Stromal cell of bone marrow (primary cell): ENCODE measurements at regions not wholly inside any gene's neighbourhood (a gene's known extent, or its start where the extent isn't known, plus 50 kb on each side); places are given as distances from the start of the nearest gene placed in this dataset.

ENCODE experiments used
- DNase-seq: peaks from one replicate; pipeline ENCODE4 v3.0.0-alpha.2; 2012; ENCODE audit warnings: low read depth

- no peak for DNase-seq
Observed at GRCh38 chr18:51824746-51825145, 515.3 kb upstream of the DCC start.

DNA sequence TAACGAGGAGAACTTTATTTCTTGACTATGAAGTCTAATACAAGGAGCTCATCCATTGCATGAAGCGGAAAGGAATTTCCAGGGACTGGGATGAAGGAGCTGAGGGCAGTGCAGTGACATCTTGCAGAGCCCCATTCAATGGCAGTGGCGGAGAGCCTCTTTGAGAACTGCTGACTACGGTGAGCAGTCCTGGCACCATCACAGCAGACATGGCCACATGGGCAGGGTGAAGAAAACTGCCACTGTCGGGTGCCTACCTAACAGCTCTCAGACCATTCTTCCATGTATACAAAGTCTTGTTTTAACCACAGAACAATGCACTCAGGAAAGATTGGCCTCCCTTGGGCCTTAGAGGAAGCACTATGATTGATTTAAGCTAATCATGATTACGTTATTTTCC is 506.1 kb upstream of the DCC start:
- no peak for DNase-seq

GRCh38 chr18:51848702-51849101 is 491.3 kb upstream of the DCC start:
- no peak for DNase-seq

DNA sequence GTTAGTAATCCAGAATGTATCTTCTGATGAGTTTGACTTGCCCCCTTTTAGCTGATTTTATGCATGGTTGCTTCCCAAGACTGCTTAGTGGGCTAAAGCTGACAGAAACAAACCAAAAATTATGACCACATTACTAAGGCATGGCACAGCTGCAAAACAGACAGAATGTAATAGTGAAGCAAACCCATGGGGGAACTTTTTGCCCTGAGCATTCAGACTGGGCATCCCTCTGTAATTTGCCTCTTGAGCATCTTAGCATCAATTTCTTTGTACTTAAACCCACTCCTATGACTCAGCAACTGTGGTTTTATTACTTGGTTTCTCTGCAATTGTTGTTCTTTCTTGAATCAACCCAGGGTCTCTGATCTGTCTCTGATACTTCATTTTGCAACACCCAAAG is 487.3 kb upstream of the DCC start:
- DNase-seq: no peak

- no peak for DNase-seq
Observed at GRCh38 chr18:51857989-51858388, 482.0 kb upstream of the DCC start.

- no peak for DNase-seq
Observed at GRCh38 chr18:51861046-51861445, 479.0 kb upstream of the DCC start.

DNA sequence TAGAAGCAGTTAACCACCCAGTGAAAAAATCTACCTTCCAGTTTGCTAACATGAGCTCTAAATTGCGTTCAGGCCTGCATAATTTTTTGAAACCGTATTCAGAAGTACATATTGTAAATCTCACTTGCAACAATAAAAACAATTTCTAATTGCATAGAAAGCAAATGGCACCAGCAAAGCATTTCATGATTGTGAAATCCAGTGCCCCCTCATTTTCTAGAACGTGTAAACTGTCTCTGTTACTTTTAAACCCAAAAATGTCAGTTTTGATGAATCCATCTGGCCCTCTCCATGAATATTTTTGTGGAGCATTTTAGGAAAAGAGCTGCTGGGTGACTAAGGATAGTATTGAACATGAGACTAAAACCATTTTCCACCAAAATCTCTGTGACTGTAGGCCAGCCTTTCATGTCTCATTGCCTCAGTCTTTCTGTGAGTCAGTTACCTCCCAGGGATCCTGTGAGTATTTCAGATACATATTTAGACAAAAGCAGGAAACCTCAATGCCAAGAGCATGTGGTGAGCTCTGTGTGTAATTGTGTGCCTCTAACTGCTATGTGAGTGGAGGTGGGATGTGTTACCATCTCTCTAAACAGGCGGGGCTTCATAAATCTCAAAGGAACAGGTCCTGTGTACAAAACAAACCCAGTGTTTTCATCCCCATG is 477.8 kb upstream of the DCC start:
- DNase-seq: no peak

DNA sequence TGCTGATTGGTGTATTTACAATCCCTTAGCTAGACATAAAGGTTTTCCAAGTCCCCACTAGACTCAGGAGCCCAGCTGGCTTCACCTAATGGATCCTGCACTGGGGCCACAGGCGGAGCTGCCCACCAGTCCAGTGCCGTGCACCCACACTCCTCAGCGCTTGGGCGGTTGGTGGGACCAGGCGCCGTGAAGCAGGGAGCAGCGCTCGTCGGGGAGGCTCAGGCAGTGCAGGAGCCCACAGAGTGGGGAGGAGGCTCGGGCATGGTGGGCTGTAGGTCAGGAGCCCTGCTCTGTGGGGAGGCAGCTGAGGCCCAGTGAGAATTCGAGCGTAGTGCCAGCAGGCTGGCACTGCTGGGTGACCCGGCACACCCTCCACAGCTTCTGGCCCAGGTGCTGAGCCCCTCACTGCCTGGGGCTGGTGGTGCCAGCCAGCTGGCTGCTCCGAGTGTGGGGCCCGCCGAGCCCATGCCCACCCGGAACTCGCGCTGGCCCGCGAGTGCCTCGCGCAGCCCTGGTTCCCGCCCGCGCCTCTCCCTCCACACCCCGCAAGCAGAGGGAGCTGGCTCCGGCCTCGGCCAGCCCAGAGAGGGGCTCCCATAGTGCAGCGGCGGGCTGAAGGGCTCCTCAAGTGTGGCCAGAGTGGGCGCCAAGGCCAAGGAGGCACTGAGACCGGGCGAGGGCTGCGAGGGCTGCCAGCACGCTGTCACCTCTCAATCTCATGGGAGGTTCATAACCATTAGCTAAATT is 475.6 kb upstream of the DCC start:
- DNase-seq: no peak

DNA sequence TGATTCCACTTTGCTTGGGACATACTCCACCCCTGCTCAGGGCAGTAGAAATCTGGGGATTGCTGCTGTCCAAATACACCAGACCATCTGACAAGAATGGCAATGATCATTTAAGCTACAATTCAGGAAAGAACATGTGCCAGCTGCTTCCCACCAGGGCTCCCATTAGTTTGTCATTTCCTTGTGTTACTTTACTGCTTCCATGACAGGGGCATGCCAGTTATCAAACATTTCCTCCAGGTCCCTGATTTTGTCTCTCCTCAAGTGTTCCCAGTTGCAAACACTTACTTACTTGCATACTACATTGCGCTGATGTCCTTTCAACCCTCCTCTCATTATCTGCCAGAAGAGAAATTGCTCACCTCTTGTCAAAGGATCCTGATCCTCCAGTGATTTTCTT is 474.5 kb upstream of the DCC start:
- no peak for DNase-seq

DNA sequence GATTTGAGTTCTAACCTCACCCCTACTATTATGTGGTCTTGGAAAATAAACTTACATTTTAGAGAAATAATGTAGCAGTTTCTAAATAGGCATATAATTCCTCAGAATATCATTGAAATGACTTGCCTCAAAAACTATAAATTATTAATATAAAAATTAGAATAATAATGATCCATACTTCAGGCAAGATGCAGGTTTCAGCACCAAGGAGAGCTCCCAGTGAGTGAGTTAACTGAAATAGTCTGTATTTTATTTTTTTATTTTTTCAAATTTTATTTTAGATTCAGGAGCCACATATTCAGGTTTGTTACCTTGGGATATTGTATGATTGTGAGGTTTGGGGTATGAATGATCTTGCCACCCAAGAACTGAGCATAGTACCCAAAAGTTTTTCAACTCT is 472.2 kb upstream of the DCC start:
- DNase-seq: peak; percentile 6

DNA sequence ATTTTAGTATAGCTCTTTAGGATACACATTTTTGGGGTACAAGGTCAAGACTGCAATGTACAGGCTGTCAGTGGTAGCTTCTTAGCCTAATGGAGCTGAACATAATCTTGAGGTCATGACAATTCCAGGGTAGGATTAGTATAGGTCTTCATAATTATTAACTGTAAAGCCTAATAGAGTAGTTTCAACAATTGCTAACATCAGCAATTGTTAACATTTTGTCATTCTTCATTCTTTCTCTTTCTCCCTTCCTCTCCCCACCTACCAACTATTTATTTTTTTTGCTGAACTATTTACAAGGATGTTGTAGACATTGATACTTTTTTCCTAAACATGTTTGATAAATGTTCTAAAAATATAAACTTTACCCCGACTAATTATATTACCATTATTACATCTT is 461.3 kb upstream of the DCC start:
- DNase-seq: no peak

- DNase-seq: no peak
Observed at GRCh38 chr18:51879329-51879728, 460.7 kb upstream of the DCC start.

DNA sequence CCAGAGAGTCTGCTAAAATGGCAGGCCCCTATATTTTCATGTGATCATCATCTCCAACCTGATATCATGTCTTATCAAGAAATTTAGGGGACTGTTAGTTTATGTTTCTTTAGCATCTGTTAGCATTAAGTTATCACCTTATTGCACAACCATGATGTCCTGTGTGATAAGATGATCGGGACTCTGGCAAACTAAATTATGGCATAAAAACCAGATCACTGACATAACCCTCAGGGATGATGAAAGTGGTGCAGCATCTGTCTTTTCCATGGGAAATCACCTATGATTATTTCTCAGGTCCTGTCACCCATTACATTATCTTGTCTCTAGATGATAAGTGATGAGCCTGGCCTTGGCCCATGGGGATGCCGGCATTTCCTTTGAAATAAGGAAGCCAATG is 458.6 kb upstream of the DCC start:
- DNase-seq: no peak

- no peak for DNase-seq
Observed at GRCh38 chr18:51884039-51884438, 456.0 kb upstream of the DCC start.

DNA sequence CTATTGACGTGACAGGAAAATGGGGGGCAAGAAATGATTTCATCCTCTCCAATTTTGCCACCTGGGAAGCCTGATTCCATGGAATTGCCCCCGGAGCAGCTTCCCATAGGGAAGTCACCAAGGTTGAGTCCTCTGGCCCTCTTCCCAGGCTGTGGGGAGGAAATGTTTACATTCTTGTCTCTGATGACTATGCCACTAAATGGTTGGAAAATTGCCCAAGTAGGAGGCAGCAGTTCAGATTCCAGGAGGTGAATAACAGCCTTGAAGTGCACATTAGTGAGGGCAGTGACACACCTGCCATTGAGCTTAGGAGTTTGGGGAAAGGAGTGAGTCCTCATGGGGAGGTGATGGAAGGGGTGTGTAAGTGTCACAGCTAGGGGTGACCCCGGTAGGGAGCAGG is 449.2 kb upstream of the DCC start:
- no peak for DNase-seq

DNA sequence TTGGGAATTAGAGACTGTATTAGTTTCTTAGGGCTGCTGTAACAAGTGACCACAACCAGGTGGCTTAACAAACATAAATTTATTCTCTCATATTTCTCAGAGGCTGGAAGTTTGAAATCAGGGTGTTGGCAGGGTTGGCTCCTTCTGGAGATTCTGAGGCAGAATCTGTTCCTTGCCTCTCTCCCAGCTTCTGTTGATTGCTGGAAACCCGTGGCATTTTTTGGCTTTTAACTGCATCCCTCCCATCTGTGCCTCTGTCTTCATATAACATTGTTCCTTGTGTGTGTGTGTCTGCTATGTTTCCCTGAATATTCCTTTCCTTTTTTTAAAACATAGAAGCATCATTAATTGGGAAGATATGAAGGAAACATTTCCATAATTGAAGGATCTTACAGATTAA is 448.1 kb upstream of the DCC start:
- no peak for DNase-seq

DNA sequence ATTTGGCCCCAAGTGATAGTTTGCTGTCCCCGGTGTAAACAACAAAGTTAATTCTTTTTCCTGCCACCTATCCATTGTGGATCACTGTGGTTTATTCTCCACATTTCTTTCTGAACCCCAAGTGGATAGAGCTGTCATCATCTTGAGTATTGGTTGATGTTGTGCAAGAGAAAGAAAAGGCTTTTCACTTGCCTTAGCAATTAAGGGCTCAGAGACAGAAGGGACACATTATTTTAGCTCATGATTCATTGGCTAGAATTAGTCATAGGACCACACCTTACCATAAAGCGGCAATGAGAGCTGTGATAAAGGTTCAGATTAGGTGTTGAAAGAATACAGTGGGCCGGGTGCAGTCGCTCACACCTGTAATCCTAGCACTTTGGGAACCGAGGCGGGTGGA is 442.1 kb upstream of the DCC start:
- DNase-seq: no peak

GRCh38 chr18:51907687-51908597 is 432.1 kb upstream of the DCC start:
- DNase-seq: no peak

DNA sequence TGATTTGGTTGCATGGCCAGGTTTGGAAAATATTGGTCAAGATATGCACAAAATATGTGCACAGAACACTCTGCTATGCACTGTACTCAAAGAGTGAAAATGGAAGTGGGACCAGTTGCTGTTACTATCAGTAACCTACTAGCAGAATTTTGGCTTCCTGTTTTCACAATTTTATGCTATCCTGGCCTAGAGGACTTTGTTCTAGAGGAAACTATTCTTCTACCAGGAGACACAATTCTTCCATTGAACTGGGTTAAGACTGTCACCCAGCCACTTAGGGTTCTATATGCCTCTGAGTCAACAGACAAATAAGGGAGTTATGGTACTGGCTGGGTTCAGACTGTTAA is 431.4 kb upstream of the DCC start:
- no peak for DNase-seq

- no peak for DNase-seq
Observed at GRCh38 chr18:51911584-51911983, 428.4 kb upstream of the DCC start.

GRCh38 chr18:51912381-51912780 is 427.6 kb upstream of the DCC start:
- no peak for DNase-seq

DNA sequence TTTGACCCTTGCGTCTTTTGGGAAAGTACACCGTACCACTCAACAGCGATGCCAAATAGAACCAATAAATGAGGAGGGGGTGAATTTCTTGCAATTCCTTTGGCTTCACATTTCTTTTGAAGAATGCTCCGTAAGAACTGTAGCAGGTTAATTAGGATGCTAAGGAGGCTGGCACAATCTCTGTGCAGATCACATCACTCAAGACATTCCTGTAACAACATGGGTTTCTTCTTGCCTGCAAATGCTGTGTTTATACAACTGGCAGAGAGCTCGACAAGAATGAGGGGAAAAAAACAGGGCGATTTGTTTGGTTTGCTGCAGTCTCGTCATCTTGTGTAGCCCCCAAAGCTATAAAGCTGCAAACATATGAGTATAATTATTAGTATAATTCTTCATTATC is 424.8 kb upstream of the DCC start:
- no peak for DNase-seq

DNA sequence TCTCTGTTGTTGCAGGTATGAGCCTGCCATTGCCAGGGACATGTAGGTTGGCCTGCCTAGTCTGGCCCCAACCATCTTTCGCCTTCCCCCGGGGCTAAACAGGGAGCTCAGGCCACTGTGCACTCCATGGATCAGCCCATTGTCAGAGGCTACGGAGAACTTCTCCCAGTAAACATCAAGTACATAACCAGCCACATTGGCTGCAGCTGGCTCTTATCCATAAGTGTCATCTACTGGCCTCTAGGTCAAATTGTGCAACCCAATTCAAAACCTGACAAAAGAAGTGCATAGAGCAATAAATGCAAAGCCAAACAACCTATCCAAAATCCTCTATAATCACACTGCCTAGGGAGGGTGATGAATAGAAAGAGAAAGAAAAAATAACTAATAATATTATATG is 418.1 kb upstream of the DCC start:
- no peak for DNase-seq
